ENCODE measurements at regions not wholly inside any gene's neighbourhood (a gene's known extent, or its start where the extent isn't known, plus 50 kb on each side); places are given as distances from the start of the nearest gene placed in this dataset.

DNA sequence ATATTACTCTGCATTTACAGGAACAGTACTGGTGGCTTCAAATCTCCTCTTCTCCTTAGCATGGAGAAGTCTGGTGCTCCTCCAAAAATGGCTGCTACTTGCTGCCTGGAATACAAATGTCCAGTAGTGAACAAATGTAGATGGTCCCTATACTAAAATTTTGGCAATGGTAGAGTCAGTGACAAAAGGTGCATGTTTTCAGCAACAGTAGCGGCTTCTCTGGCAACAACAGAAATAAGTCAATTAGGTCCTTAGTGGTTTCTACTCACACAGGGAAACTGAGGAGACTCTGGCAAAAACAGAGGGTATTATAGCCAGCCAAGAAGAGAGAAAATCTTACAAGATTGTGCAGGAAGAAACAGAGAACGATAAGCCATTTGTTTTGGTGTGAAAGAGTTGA lies 1368.4 kb upstream of the ADGRL3 start:
- Histone ChIP-seq H2AFZ (ENCODE audit: low read length) (no peak overlapping the region), H3K27ac (ENCODE audit: extremely low read length, insufficient read depth, low read length) (no peak overlapping the region), H3K36me3 (replicated peaks in 1 of 2; ENCODE audit: control insufficient read depth in 1 of 2, insufficient read depth in 2 of 2, low read length in 2 of 2) (no peaks in the 10 kb centered on the region), H3K4me2 (ENCODE audit: low read depth, low read length) (no peak overlapping the region), H3K9ac (ENCODE audit: insufficient read depth, low read depth, low read length) (no peak overlapping the region), H4K20me1 (ENCODE audit: insufficient read depth, low read length) (no peaks in the 10 kb centered on the region), H3K79me2 (ENCODE audit: insufficient read depth, low read length) (no peaks in the 10 kb centered on the region), H3K4me3 (replicated peaks in 1 of 3; ENCODE audit: insufficient read depth in 1 of 3, low read depth in 2 of 3, low read length in 3 of 3) (no peak overlapping the region), H3K9me3 (ENCODE audit: low read length) (no peaks in the 10 kb centered on the region), H3K4me1 (ENCODE audit: insufficient read depth, low read length) (no peaks in the 10 kb centered on the region), H3K27me3 (ENCODE audit: control insufficient read depth in 1 of 2, insufficient read depth in 2 of 2, low read length in 2 of 2) (no peaks in the 10 kb centered on the region)
- POLR2A ChIA-PET, result no interaction called here
- 5% methylated on average over 2 of the region's 2 CpGs for WGBS (ENCODE audit: low lambda C conversion rate)
- in situ Hi-C loops (cut with HindIII; ENCODE audit: extremely low pct_ligation_motif_present, low pct_unique_long_range_greater_than_20kb), result no loop called here
- CTCF ChIA-PET (ENCODE audit: low intra/inter-chr PET ratio, low total read pairs), result no interaction called here
- intact Hi-C loops (cut with micrococcal nuclease; ENCODE audit: unreplicated experiment), result no loop called here
- FAIRE-seq (no peak), ATAC-seq (no peak), DNase-seq (ENCODE audit: low spot score) (no peak)
- no TSS peak for BruUV-seq (replicated peaks)
- TF ChIP-seq NR1H2 (CRISPR knock-in tag; IDR thresholded peaks at IDR 0.05; ENCODE audit: borderline replicate concordance, low read depth) (no peak), ZNF382 (CRISPR knock-in tag; IDR thresholded peaks at IDR 0.05; ENCODE audit: borderline replicate concordance) (no peak), ZSCAN25 (CRISPR knock-in tag; IDR thresholded peaks at IDR 0.05) (no peak)

DNA sequence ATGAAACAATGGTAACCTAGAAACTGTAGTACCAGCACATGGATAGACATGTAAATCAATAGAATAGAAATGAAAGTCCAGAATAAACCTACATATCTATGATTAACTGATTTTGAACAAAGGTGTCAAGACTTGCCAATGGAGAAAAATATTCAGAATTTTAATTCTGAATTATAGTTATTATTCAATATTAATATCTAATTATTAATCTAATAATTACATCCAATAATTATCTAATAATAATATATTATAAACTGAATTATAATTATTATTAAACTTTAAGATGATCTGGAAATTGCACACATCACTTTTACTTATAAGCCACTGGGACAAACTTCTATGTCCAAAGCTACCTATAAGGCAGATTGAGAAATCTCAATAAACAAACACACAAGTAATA lies 1365.2 kb upstream of the ADGRL3 start:
- no TSS peak for BruUV-seq (replicated peaks)
- ChIA-PET POLR2A (no interaction called here), CTCF (ENCODE audit: low intra/inter-chr PET ratio, low total read pairs) (no interaction called here)
- Histone ChIP-seq H4K20me1 (ENCODE audit: insufficient read depth, low read length) (no peaks in the 10 kb centered on the region), H3K4me2 (ENCODE audit: low read depth, low read length) (no peak overlapping the region), H3K4me3 (replicated peaks in 1 of 3; ENCODE audit: insufficient read depth in 1 of 3, low read depth in 2 of 3, low read length in 3 of 3) (no peak overlapping the region), H3K4me1 (ENCODE audit: insufficient read depth, low read length) (no peaks in the 10 kb centered on the region), H3K9ac (ENCODE audit: insufficient read depth, low read depth, low read length) (no peak overlapping the region), H3K27me3 (ENCODE audit: control insufficient read depth in 1 of 2, insufficient read depth in 2 of 2, low read length in 2 of 2) (no peaks in the 10 kb centered on the region), H2AFZ (ENCODE audit: low read length) (no peak overlapping the region), H3K36me3 (replicated peaks in 1 of 2; ENCODE audit: control insufficient read depth in 1 of 2, insufficient read depth in 2 of 2, low read length in 2 of 2) (no peaks in the 10 kb centered on the region), H3K9me3 (ENCODE audit: low read length) (no peaks in the 10 kb centered on the region), H3K79me2 (ENCODE audit: insufficient read depth, low read length) (no peaks in the 10 kb centered on the region), H3K27ac (ENCODE audit: extremely low read length, insufficient read depth, low read length) (no peak overlapping the region)
- no peak for ATAC-seq
- no peak for DNase-seq (ENCODE audit: low spot score)
- in situ Hi-C loops (cut with HindIII; ENCODE audit: extremely low pct_ligation_motif_present, low pct_unique_long_range_greater_than_20kb), result no loop called here
- no peak for FAIRE-seq
- intact Hi-C loops (cut with micrococcal nuclease; ENCODE audit: unreplicated experiment), result no loop called here
- TF ChIP-seq HDAC6 (IDR thresholded peaks at IDR 0.05; ENCODE audit: low read depth, low read length) (no peak), BCL6 (CRISPR knock-in tag; IDR thresholded peaks at IDR 0.05) (no peak), ARID2 (CRISPR knock-in tag; IDR thresholded peaks at IDR 0.05; ENCODE audit: borderline replicate concordance) (no peak), ZNF557 (CRISPR knock-in tag; IDR thresholded peaks at IDR 0.05) (no peak), ZFX (CRISPR knock-in tag; IDR thresholded peaks at IDR 0.05; ENCODE audit: low read depth) (no peak), SOX13 (IDR thresholded peaks at IDR 0.05) (no peak), SOX13 (CRISPR knock-in tag; conservative IDR thresholded peaks at IDR 0.05 in 1 of 2, IDR thresholded peaks at IDR 0.05 in 1 of 2) (no peak), NR2F2 (IDR thresholded peaks at IDR 0.05; ENCODE audit: borderline replicate concordance, low read depth) (no peak), JUND (CRISPR knock-in tag; IDR thresholded peaks at IDR 0.05) (no peak), ZNF382 (CRISPR knock-in tag; IDR thresholded peaks at IDR 0.05; ENCODE audit: borderline replicate concordance) (no peak), ZNF44 (CRISPR knock-in tag; IDR thresholded peaks at IDR 0.05) (no peak), ZNF33B (CRISPR knock-in tag; IDR thresholded peaks at IDR 0.05) (no peak), MAZ (IDR thresholded peaks at IDR 0.05; ENCODE audit: borderline replicate concordance, low read depth, low read length) (no peak), MAZ (CRISPR knock-in tag; IDR thresholded peaks at IDR 0.05; ENCODE audit: low read depth) (no peak), ZNF549 (CRISPR knock-in tag; IDR thresholded peaks at IDR 0.05) (no peak), RFX3 (CRISPR knock-in tag; IDR thresholded peaks at IDR 0.05) (no peak), ZNF891 (CRISPR knock-in tag; IDR thresholded peaks at IDR 0.05) (no peak), MYC (CRISPR knock-in tag; IDR thresholded peaks at IDR 0.05; ENCODE audit: borderline replicate concordance) (no peak)
- TF ChIP-seq, protein P1, sequence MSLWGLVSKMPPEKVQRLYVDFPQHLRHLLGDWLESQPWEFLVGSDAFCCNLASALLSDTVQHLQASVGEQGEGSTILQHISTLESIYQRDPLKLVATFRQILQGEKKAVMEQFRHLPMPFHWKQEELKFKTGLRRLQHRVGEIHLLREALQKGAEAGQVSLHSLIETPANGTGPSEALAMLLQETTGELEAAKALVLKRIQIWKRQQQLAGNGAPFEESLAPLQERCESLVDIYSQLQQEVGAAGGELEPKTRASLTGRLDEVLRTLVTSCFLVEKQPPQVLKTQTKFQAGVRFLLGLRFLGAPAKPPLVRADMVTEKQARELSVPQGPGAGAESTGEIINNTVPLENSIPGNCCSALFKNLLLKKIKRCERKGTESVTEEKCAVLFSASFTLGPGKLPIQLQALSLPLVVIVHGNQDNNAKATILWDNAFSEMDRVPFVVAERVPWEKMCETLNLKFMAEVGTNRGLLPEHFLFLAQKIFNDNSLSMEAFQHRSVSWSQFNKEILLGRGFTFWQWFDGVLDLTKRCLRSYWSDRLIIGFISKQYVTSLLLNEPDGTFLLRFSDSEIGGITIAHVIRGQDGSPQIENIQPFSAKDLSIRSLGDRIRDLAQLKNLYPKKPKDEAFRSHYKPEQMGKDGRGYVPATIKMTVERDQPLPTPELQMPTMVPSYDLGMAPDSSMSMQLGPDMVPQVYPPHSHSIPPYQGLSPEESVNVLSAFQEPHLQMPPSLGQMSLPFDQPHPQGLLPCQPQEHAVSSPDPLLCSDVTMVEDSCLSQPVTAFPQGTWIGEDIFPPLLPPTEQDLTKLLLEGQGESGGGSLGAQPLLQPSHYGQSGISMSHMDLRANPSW (CRISPR knock-in tag; IDR thresholded peaks at IDR 0.05; ENCODE audit: borderline replicate concordance), result no peak
